ENCODE measurements at regions not wholly inside any gene's neighbourhood (a gene's known extent, or its start where the extent isn't known, plus 50 kb on each side); places are given as distances from the start of the nearest gene placed in this dataset.

- no peak overlapping the region for H3K23ac ChIP-seq (ENCODE audit: low read length in 2 of 2)
- no peak overlapping the region for H3K14ac ChIP-seq (ENCODE audit: low read length in 2 of 2)
- no peak overlapping the region for H2BK12ac ChIP-seq (ENCODE audit: low read length in 2 of 2)
- no peak overlapping the region for H2AFZ ChIP-seq (ENCODE audit: low read depth, low read length)
- no peaks in the 10 kb centered on the region for H3K27me3 ChIP-seq (ENCODE audit: control insufficient read depth in 1 of 2, insufficient read depth in 1 of 2, low read length in 2 of 2)
- H3K18ac ChIP-seq (ENCODE audit: low read depth in 1 of 2, low read length in 2 of 2) = no peak overlapping the region
- no peak overlapping the region for H3K4me2 ChIP-seq (ENCODE audit: low read length, poor library complexity, severe bottlenecking)
- no peaks in the 10 kb centered on the region for H3K9me3 ChIP-seq (ENCODE audit: control insufficient read depth, low read length)
- no peaks in the 10 kb centered on the region for H3K4me1 ChIP-seq (ENCODE audit: control insufficient read depth, insufficient read depth, low read depth, low read length)
- no peak overlapping the region for H3K27ac ChIP-seq (ENCODE audit: low read length, poor library complexity, severe bottlenecking)
- no peak overlapping the region for H3K9ac ChIP-seq (ENCODE audit: low read length)
- H3K4ac ChIP-seq (ENCODE audit: low read depth in 1 of 2, low read length in 2 of 2) = no peak overlapping the region
- H2AK5ac ChIP-seq (ENCODE audit: low read length, severe bottlenecking) = no peak overlapping the region
- no peak overlapping the region for H4K91ac ChIP-seq (ENCODE audit: low read length)
- no peaks in the 10 kb centered on the region for H3K79me1 ChIP-seq (replicated peaks; ENCODE audit: low read length, poor library complexity, severe bottlenecking)
- no peak overlapping the region for H3K4me3 ChIP-seq (ENCODE audit: insufficient read depth in 1 of 2, low read depth in 1 of 2, low read length in 2 of 2)
- no CpG with 5 or more reads among the region's 1 CpG for WGBS
- H3K36me3 ChIP-seq (ENCODE audit: control insufficient read depth in 1 of 2, insufficient read depth in 2 of 2, low read depth in 1 of 2, low read length in 2 of 2) = no peaks in the 10 kb centered on the region
- no peak overlapping the region for H2BK120ac ChIP-seq (ENCODE audit: low read depth, low read length)
- H2BK5ac ChIP-seq (ENCODE audit: low read depth, low read length, poor library complexity, severe bottlenecking) = no peak overlapping the region
- H4K8ac ChIP-seq (ENCODE audit: low read length) = no peak overlapping the region
- no peak overlapping the region for H2BK15ac ChIP-seq (ENCODE audit: low read depth, poor library complexity, severe bottlenecking)
- no peak for DNase-seq
Measured at GRCh38 chrX:7983581-7983980, 56.4 kb upstream of the PNPLA4 start.

Data from mesenchymal stem cell (in vitro differentiated cells and primary cell).